Ascending aorta (tissue), 2 donors: ENCODE measurements at regions not wholly inside any gene's neighbourhood (a gene's known extent, or its start where the extent isn't known, plus 50 kb on each side); places are given as distances from the start of the nearest gene placed in this dataset.

Experiments used
- DNase-seq, 2 donors: peaks; one replicate each; pipeline ENCODE4 v3.0.0-alpha.2; 2019; ENCODE audit warnings: low spot score in 2 of 2
- H3K27ac ChIP-seq, 2 donors: fragments of 200-600 bp; sonication (generic); one replicate each; pipeline ENCODE4 v1.5.1; 2016 to 2017; ENCODE audit warnings: mild to moderate bottlenecking in 1 of 2
- H3K27me3 ChIP-seq: fragments of 200-600 bp; sonication (generic); one replicate; pipeline ENCODE4 v1.5.1; 2017
- H3K36me3 ChIP-seq, 2 donors: fragments of 200-600 bp; sonication (generic); one replicate each; pipeline ENCODE4 v1.5.1; 2016
- H3K4me1 ChIP-seq, 2 donors: fragments of 200-600 bp; sonication (generic); one replicate each; pipeline ENCODE4 v1.5.1; 2016 to 2017; ENCODE audit warnings: mild to moderate bottlenecking in 1 of 2
- H3K4me3 ChIP-seq, 2 donors: fragments of 200-600 bp; sonication (generic); one replicate each; pipeline ENCODE4 v1.5.1; 2016 to 2017; ENCODE audit warnings: mild to moderate bottlenecking in 1 of 2
- H3K9me3 ChIP-seq, 2 donors: fragments of 200-600 bp; sonication (generic); one replicate each; pipeline ENCODE4 v1.5.1; 2016
- CTCF ChIP-seq, 3 experiments: fragments of 200-600 bp in 2 of 3; fragments of 450-650 bp in 1 of 3; sonication (generic) in 2 of 3; IDR thresholded peaks; one replicate each; pipeline ENCODE4 v1.5.1; 2016 to 2019; ENCODE audit warnings: antibody characterized with exemption in 3 of 3, mild to moderate bottlenecking in 1 of 3, moderate library complexity in 1 of 3
- intact Hi-C: fragments of 100-400 bp; cut with DNase I; formaldehyde crosslinking; loops from one replicate; pipeline ENCODE4 v1.15.1; 2023

GRCh38 chr12:42660117-42660516 is 70.6 kb upstream of the PRICKLE1 start:
- intact Hi-C loops, result no loop called here
- no peaks in the 10 kb centered on the region for H3K27me3 ChIP-seq

GRCh38 chr12:42652048-42652447 is 62.5 kb upstream of the PRICKLE1 start:
- H3K4me1 ChIP-seq, result no peaks in the 10 kb centered on the region
- no peak overlapping the region for H3K4me3 ChIP-seq
- intact Hi-C loops, result no loop called here
- no peaks in the 10 kb centered on the region for H3K27me3 ChIP-seq
- no peak overlapping the region for H3K27ac ChIP-seq
- DNase-seq, result no peak
- TF ChIP-seq CTCF (IDR thresholded peaks at IDR 0.05), result no peak
- no peaks in the 10 kb centered on the region for H3K36me3 ChIP-seq
- no peaks in the 10 kb centered on the region for H3K9me3 ChIP-seq

More at GRCh38 chr12:42660117-42660516, 70.6 kb upstream of the PRICKLE1 start:
- Histone ChIP-seq H3K4me3 (no peak overlapping the region), H3K4me1 (no peaks in the 10 kb centered on the region), H3K36me3 (no peaks in the 10 kb centered on the region), H3K27ac (no peak overlapping the region), H3K9me3 (no peaks in the 10 kb centered on the region)
- DNase-seq, result no peak
- TF ChIP-seq CTCF (IDR thresholded peaks at IDR 0.05), result no peak

- no peak for DNase-seq
- intact Hi-C loops, result no loop called here
- H3K4me1 ChIP-seq, result no peaks in the 10 kb centered on the region
- no peaks in the 10 kb centered on the region for H3K36me3 ChIP-seq
- H3K27ac ChIP-seq, result no peak overlapping the region
- H3K4me3 ChIP-seq, result no peak overlapping the region
- TF ChIP-seq CTCF (IDR thresholded peaks at IDR 0.05), result no peak
- H3K9me3 ChIP-seq, result no peaks in the 10 kb centered on the region
- H3K27me3 ChIP-seq, result no peaks in the 10 kb centered on the region
These were observed 58.5 kb upstream of the PRICKLE1 start for GRCh38 chr12:42648061-42648460.

- Histone ChIP-seq H3K4me3 (no peak overlapping the region), H3K4me1 (no peaks in the 10 kb centered on the region), H3K9me3 (no peaks in the 10 kb centered on the region), H3K27me3 (no peaks in the 10 kb centered on the region), H3K27ac (no peak overlapping the region), H3K36me3 (no peaks in the 10 kb centered on the region)
- no peak for DNase-seq
- intact Hi-C loops, result no loop called here
- TF ChIP-seq CTCF (IDR thresholded peaks at IDR 0.05), result no peak
These were observed 54.5 kb upstream of the PRICKLE1 start for GRCh38 chr12:42643881-42644579.

- no peaks in the 10 kb centered on the region for H3K9me3 ChIP-seq
- no peaks in the 10 kb centered on the region for H3K36me3 ChIP-seq
- no peak for TF ChIP-seq CTCF (IDR thresholded peaks at IDR 0.05)
- H3K27me3 ChIP-seq, result no peaks in the 10 kb centered on the region
- H3K4me1 ChIP-seq, result no peaks in the 10 kb centered on the region
- H3K4me3 ChIP-seq, result no peak overlapping the region
- no peak for DNase-seq
- H3K27ac ChIP-seq, result no peak overlapping the region
- intact Hi-C loops, result no loop called here
These were observed 51.8 kb upstream of the PRICKLE1 start for GRCh38 chr12:42641221-42641885.
